Lower leg skin (tissue), 3 donors: ENCODE measurements at regions not wholly inside any gene's neighbourhood (a gene's known extent, or its start where the extent isn't known, plus 50 kb on each side); places are given as distances from the start of the nearest gene placed in this dataset.

ENCODE experiments used
- POLR2A ChIP-seq, 2 donors: fragments of 450-650 bp; IDR thresholded peaks; one replicate each; pipeline ENCODE4 v1.6.1; 2016 to 2017; ENCODE audit warnings: antibody characterized with exemption in 2 of 2, mild to moderate bottlenecking in 1 of 2, moderate library complexity in 1 of 2
- TF ChIP-seq, protein P1 (sequence below), 3 donors: fragments of 450-650 bp; IDR thresholded peaks; one replicate each; pipeline ENCODE4 v1.5.1; 2016; ENCODE audit warnings: antibody characterized with exemption in 3 of 3, mild to moderate bottlenecking in 3 of 3, moderate library complexity in 2 of 3

GRCh38 chr5:144100702-144101101, 69.8 kb downstream of the YIPF5 start:
- TF ChIP-seq, protein P1, sequence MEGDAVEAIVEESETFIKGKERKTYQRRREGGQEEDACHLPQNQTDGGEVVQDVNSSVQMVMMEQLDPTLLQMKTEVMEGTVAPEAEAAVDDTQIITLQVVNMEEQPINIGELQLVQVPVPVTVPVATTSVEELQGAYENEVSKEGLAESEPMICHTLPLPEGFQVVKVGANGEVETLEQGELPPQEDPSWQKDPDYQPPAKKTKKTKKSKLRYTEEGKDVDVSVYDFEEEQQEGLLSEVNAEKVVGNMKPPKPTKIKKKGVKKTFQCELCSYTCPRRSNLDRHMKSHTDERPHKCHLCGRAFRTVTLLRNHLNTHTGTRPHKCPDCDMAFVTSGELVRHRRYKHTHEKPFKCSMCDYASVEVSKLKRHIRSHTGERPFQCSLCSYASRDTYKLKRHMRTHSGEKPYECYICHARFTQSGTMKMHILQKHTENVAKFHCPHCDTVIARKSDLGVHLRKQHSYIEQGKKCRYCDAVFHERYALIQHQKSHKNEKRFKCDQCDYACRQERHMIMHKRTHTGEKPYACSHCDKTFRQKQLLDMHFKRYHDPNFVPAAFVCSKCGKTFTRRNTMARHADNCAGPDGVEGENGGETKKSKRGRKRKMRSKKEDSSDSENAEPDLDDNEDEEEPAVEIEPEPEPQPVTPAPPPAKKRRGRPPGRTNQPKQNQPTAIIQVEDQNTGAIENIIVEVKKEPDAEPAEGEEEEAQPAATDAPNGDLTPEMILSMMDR (IDR thresholded peaks at IDR 0.05), result no peak
- no peak for TF ChIP-seq POLR2A (IDR thresholded peaks at IDR 0.05)
